ENCODE measurements at regions not wholly inside any gene's neighbourhood (a gene's known extent, or its start where the extent isn't known, plus 50 kb on each side); places are given as distances from the start of the nearest gene placed in this dataset.

DNA sequence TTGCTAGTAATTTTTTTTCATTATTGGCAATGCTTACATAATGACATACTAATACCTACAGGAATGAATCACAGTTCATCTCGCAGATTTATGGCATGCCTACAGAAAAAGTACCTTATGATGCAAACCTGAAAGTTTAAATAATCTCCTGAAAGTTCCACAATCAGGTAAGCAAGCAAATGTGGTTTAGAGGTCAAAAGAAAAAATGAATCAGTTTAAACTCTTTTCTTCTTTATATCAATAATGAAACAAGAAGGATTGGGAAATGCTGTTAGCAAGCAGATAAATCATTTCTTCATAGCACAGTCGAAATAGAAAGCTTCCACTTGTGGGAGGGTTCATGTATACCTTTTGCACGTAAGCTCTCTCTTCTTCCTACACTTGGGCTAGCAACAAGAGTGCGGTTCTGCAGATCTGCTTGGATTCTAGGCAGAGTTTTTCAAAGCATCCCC is 53.7 kb upstream of the MTPN start:
- DNase-seq (ENCODE audit: low spot score) = no peak

DNA sequence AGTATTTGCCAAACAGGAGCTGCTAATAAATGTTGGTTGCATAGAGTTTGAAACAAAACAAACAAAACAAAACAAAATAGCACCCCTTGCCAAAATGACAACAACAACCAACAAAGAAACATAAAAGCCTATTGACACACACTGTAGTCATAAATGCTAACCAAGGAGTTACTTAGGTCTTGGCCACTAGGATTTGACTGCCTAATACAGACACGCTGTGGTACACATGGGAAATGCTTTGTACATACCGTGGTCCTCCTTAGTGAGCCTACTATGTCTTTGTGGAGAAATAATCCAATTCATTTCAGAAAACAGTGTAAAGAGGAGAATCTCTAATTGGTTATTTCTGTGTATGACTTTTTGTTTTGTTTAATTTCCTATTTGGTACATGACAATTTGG is 53.2 kb upstream of the MTPN start:
- DNase-seq (ENCODE audit: low spot score) = no peak

DNA sequence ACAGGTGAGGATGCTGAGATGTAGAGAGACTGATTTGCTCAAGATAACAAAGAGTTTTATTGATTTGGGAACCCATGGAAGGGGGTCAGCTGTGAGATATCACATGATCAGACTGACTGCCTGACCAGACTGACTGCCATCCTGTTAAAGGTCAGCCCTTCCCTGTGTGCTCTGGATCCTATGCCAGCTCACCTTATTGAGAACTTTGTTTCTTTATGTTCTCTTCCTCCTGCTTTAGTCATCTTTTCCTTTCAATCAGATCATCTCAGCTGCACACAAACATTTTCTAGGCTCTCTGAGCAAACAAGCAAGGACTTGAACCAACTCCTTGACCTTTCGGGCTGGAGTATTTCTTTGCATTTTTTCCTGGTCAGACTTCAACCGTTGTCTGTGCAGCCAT is 50.0 kb upstream of the MTPN start:
- DNase-seq (ENCODE audit: low spot score) = no peak

Measured in kidney tubule cell (primary cell).